ENCODE measurements at regions not wholly inside any gene's neighbourhood (a gene's known extent, or its start where the extent isn't known, plus 50 kb on each side); places are given as distances from the start of the nearest gene placed in this dataset.
A peak's percentile ranks its signal among the peaks of the same experiment; 100 is the strongest.

DNA sequence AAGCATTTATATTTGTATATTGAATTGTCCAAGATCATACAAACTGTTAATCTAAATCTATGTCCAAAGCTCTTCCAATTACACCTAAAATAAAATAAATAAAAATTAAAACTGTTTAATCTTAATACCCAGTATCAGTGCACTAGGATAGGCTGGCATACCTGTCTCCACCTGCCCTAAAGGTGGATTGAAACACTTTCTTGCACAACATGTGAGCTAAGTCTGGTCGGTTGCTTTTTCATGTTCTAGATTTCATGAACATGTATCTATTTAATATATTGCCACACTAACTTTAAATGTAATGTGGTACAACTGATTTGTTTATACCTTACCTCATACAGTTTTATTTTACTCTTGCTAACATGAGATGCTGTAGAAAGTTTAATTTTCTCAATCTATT lies 193.0 kb downstream of the VGLL3 start:
- TF ChIP-seq CTCF (IDR thresholded peaks at IDR 0.05): no peak
- Mint-ChIP-seq H3K9me3 (no peaks in the 10 kb centered on the region), H3K27ac (no peak overlapping the region), H3K36me3 (ENCODE audit: low read depth) (no peaks in the 10 kb centered on the region), H3K27me3 (ENCODE audit: insufficient read depth) (no peaks in the 10 kb centered on the region), H3K4me3 (no peak overlapping the region), H3K4me1 (ENCODE audit: low read depth) (peaks cover 46% of the 10 kb centered on the region)
- no peak for DNase-seq

DNA sequence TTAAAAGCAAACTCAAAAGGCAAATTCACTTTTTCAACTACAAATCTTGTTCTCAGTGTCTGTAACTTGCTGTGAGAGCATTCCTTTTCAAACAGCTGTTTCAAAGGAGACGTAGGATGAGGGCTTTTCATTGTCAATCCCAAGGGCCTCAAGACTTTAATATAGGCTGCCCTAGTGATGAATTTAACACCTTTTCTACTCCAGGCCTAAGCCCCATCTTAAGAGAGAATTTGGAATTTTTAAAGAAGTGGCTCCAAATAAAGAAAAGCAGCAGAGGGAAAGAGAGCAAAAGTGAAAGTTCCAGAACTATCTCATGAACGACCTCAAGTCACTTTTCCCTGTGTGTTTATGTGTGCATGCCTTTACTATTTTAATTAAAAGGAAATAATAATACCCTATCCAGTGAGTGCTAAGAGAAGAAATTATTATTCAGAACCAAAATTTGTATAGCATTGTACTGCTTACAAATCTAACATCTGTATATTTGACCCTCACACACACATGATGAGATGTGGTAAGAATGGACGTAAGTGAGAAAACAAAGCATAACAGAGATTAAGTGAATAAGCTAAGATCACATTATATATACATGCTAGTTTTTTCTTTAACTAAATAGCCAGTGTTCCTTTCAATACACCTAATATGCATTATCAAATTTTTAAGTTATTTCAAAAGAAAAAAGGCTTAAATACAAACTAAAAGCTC lies 196.4 kb downstream of the VGLL3 start:
- TF ChIP-seq CTCF (IDR thresholded peaks at IDR 0.05): no peak
- Mint-ChIP-seq H3K27me3 (ENCODE audit: insufficient read depth) (no peaks in the 10 kb centered on the region), H3K36me3 (ENCODE audit: low read depth) (no peaks in the 10 kb centered on the region), H3K27ac (peak overlapping the region; percentile 96), H3K9me3 (no peaks in the 10 kb centered on the region), H3K4me1 (ENCODE audit: low read depth) (peaks cover 48% of the 10 kb centered on the region), H3K4me3 (peak overlapping the region; percentile 83)
- DNase-seq: no peak

- Mint-ChIP-seq H3K36me3 (ENCODE audit: low read depth) (no peaks in the 10 kb centered on the region), H3K4me1 (ENCODE audit: low read depth) (peaks cover 41% of the 10 kb centered on the region), H3K9me3 (no peaks in the 10 kb centered on the region), H3K27me3 (ENCODE audit: insufficient read depth) (no peaks in the 10 kb centered on the region), H3K27ac (peak overlapping the region; percentile 96), H3K4me3 (peak overlapping the region; percentile 83)
- no peak for TF ChIP-seq CTCF (IDR thresholded peaks at IDR 0.05)
- peak; percentile 96 for DNase-seq
These were observed 197.2 kb downstream of the VGLL3 start for GRCh38 chr3:86793786-86794185.

DNA sequence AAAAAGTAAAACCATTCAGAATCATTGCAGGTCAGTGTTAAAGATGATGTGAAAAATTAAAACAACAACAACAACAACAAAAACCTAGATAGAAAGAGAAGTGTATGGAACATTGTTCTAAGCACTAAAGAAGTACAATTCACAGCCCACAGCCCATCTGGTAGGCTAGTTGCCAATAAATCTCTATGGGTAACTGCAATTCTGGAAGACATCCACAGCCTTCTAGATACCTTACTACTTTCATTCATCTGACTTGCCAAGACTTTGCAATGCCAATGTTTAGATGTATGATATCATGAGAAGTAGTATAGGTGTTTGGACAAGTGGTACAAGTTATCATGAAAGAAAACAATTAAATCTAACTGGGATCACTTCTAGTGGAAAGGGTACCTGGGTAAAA lies 198.6 kb downstream of the VGLL3 start:
- Mint-ChIP-seq H3K9me3 (no peaks in the 10 kb centered on the region), H3K27me3 (ENCODE audit: insufficient read depth) (no peaks in the 10 kb centered on the region), H3K4me1 (ENCODE audit: low read depth) (peaks cover 37% of the 10 kb centered on the region), H3K36me3 (ENCODE audit: low read depth) (no peaks in the 10 kb centered on the region), H3K4me3 (no peak overlapping the region), H3K27ac (peak overlapping the region; percentile 64)
- no peak for TF ChIP-seq CTCF (IDR thresholded peaks at IDR 0.05)
- DNase-seq: no peak

- no peaks in the 10 kb centered on the region for H3K27me3 Mint-ChIP-seq (ENCODE audit: insufficient read depth)
- H3K27ac Mint-ChIP-seq: no peak overlapping the region
- no peaks in the 10 kb centered on the region for H3K9me3 Mint-ChIP-seq
- no peaks in the 10 kb centered on the region for H3K36me3 Mint-ChIP-seq (ENCODE audit: low read depth)
- no peak for DNase-seq
- TF ChIP-seq CTCF (IDR thresholded peaks at IDR 0.05): no peak
- no peak overlapping the region for H3K4me3 Mint-ChIP-seq
- peaks cover 35% of the 10 kb centered on the region for H3K4me1 Mint-ChIP-seq (ENCODE audit: low read depth)
These were observed 199.9 kb downstream of the VGLL3 start for GRCh38 chr3:86790884-86791549.

All from HFFc6 (cell line).